ENCODE measurements at regions not wholly inside any gene's neighbourhood (a gene's known extent, or its start where the extent isn't known, plus 50 kb on each side); places are given as distances from the start of the nearest gene placed in this dataset.
"Not testable (repeated sequence)": the region's sequence is repeated elsewhere in the genome, so short reads cannot be mapped to it uniquely, and the experiment has no call there.

DNA sequence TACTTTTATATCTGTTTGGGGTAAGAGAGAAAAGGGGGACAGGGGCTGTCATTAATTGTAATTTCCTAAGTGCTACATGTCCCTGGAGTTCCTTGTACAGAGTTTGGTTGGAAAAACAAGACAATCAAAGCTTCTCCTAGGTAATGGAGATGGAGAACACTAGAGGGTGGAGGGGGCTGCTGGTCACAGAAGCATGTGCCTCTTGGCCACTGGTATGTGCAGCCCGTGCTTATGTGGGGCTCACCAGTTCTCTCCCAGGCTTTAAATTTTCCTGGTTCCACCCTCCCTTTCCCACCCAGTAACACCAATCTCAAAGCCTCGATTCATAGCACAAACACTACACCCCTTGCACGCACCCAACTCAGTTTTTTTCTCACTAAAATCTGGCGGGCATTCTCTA lies 165.6 kb downstream of the SAMD5 start:
- no peak for DNase-seq

DNA sequence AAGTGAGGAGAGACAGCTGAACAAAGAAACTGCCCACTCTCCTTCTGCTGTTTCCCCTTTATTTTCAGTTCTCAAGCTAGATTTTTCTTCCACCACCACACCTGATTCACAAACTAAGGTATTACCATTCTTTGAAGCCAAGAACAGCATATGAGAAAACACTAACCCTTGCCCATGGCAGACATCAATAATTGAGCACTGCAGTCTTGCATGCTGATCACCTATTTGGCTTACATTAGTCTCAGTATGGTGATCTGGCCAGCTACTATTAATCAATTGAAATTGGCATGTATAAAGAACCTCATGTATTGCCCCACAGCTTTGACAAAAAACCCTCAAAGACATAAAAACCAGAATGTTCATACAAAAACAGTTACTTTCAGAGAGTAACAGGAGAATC lies 166.3 kb downstream of the SAMD5 start:
- DNase-seq = no peak

DNA sequence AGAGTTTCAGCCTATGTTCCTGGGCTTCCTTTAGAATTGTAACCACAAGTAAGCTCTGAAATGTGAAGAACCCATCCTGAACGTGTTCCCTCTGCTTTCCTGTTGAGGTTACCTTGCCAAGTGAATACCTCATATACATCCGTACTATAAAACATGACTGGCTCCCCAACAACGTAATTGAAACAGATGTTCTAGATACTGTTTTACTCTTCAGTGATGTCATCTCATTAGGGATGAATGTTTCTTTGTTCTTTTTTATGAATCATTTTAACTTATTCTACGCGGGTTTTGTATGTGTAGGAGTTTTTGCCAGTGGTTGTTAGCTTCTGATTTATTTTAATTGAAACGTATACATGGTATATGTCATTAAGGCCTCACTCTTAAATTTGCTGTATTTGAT lies 166.8 kb downstream of the SAMD5 start:
- no peak for DNase-seq

DNA sequence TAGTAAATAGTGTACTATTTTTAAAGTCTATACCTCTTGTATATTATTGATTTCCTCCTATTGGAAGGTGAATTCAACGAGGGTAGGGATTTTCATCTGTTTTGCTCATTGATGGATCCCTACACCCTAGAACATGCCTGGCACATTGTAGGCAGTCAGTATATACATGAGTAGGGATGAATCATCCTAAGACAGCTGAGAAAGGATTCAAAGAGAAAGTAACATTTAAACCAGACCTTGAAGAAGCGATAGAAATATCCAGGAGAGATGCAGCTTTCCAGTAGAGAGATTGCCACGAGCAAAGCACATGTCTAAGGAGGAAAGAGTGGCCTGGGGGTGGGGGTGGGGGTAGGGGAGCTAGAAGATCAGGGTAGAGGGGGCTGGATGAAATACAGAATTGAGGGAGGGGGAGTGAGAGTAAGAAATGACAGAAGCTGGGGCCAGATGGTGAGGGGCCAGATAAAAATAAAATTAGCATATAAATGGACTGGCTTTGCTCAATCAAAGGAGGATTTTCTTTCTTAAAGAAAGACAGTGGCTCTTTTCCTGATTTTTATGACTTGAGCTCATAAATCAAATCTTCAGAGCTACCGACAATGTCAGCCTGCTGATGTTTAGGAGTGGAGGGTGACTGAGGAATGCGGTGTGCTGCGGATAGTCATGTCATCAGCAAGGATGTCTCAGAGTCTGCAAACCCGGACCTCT lies 168.2 kb downstream of the SAMD5 start:
- no peak for DNase-seq

DNA sequence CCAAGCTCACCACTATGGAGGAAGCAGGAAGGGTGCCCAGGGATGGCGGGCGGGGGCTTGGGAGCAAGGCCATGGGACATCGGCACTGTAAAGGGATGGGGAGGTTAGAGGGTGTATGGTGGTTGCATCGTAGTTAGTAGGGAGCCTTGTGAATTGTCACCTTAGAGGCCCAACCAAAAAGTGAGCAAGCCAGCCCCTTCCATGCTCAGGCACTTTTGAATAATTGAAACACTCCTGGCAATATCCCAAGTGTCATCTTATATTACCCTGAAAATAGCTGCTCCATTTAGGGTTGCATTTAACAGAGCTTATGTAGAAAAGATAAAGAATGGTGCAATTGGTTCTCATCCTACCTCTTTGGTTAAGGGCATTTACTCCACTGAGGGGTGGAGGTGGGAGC lies 169.2 kb downstream of the SAMD5 start:
- no peak for DNase-seq

DNA sequence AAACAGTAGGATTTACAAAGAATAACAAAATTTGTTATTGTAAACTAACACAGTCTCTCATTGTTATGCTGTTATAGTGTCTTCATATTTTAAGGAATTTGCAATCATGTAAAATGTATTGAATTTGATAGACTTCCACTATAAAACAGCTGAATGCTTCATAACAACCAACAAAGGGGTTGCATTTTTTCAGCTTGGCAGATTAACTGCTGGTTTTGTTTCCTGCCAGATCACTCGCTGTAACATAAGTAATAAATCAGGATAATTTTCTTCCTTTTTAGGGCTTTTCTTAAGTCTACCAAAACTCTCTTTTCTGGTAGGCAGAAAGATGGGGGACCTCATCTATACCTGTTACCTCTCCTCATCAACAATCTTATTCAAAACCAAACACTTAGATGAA lies 169.8 kb downstream of the SAMD5 start:
- DNase-seq = no peak

DNA sequence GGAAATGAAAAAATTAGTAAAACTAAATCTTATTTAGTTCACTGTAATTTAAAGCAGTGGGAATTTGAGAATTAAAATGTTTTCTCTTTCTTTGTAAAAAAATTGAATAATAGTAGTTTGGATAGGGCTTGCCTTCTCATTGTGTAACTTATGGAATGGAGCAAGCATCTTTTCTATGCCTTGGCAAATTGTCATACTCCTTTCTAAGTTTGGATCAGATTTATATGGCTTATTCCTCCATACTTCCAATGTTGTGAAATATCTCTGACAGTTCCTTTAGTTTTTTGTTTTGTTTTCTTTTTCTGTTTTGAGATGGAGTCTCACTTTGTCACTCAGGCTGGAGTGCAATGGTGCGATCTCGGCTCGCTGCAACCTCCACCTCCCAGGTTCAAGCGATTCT lies 176.4 kb downstream of the SAMD5 start:
- DNase-seq = no peak

DNA sequence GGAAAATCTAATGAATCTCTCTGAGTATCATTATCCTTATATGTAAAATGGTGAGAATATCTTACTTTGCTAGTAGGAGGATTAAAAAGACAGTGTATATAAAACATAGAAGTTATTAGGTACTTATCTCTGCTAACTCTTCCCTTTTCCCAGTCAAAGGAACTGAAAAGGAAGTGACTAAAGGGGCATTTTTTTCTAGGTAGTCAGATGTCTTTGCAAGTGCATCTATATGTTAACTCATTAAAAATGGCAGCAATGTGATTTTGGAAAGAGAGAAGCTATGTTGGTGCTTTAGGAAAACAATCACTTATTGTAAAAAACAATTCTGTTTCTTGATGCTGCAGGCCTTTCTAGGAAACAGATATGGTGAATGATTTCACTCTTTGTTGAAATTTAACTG lies 180.9 kb downstream of the SAMD5 start:
- DNase-seq = no peak

DNA sequence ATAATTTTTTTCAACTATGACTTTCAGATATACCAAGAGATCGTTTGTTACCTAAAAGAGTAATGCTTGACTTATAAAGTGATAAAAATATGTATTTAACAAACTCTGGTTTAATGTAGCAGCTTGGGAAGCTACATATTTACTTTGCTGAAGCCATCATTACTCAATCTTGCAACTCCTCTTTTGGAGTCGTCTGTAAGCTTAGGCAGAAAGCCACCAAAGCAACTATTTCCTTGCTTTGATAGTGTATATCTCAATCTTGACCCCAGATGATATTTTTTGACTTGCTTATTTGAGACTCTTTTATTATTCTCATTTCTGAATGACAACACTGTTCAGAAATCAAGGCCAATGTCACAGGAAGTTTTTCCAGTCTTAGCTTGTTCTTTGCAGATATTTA lies 183.0 kb downstream of the SAMD5 start:
- no peak for DNase-seq

DNA sequence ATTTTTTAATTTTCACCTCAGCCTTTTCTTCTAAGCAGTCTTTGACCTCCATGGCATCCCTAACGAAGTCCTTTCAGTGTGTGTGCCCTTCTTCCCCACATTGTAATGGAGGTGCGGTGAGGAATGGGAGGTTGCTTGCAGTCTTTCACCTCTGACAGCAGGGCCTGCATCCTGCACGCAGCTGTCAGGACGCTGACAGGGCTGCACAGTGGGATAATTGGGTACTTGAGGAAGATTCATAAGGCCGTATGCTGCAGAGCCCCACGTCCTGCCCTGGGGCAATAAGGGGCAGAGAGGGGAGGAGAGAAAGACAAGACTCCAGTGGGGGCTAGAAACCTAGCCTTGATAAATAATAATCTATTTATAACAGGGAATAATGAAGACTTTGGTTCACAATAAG lies 184.7 kb downstream of the SAMD5 start:
- no peak for DNase-seq

DNA sequence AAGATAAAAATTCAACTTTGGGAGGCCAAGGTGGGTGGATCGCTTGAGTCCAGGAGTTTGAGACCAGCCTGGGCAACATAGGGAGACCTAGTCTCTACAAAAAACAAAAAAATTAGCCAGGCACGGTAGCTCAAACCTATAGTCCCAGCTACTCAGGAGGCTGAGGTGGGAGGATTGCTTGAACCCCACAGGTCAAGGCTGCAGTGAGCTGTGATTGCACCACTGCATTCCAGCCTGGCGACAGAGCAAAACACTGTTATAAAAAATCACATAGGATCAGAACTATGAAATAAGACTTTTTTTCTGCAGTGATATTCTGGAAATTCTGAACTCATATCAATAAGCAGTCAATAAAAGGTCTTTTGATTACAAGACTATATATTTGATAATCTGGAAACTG lies 186.1 kb downstream of the SAMD5 start:
- not testable (repeated sequence) for DNase-seq

DNA sequence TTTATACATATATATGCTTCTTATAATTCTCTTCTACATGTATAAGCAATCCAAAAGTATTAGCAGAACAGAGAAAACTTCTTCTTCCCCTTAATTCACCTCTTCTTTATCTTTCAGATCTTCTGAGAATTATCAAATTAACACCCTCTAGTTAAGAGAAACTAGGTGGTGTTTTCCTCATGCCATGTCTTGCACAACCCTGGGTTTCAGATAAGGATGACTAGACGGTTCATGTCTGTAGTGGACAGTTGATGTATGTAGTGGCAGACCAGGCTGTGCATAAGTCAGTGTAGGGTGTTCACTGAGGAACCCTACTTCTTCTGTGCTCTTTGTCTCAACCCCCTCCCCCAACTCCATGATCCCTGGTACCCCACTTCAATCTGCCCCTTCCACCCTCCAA lies 187.3 kb downstream of the SAMD5 start:
- no peak for DNase-seq

DNA sequence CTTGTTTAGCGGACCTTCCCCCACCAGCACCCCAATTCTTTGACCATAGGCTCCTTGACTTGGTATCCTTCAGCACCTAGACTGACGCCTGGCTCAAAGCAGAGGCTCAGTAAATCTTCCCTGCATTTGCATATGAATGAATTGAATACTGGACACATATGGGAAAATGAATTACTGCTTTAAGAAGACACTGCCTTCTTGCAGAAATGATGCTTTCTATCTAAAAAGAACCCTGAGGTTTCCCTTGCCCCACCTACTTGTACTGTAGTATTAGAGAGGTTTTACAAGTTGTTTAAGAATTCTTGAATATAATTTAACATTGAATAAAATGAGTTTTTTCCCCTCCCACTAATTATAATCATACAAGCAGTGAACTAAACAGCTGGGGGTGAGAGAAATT lies 190.7 kb downstream of the SAMD5 start:
- DNase-seq = no peak

DNA sequence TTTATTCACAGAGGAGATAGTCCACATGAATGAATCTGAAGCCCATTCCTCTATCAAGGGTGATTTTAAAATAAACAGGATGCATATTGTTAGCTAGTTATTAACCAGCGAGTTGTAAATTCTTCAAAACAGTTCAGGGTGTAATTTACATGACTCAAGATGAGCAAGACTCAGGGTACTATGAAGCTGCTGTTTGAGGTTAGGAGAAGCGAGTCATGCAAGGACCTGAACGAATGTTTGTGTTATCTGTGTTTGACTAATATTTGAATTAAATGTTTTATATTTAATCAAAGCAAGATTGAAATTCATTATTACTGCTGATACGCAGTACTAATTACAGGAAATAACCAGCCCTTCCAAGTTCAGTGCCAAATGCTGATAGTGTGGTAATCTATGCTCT lies 191.1 kb downstream of the SAMD5 start:
- DNase-seq = no peak

DNA sequence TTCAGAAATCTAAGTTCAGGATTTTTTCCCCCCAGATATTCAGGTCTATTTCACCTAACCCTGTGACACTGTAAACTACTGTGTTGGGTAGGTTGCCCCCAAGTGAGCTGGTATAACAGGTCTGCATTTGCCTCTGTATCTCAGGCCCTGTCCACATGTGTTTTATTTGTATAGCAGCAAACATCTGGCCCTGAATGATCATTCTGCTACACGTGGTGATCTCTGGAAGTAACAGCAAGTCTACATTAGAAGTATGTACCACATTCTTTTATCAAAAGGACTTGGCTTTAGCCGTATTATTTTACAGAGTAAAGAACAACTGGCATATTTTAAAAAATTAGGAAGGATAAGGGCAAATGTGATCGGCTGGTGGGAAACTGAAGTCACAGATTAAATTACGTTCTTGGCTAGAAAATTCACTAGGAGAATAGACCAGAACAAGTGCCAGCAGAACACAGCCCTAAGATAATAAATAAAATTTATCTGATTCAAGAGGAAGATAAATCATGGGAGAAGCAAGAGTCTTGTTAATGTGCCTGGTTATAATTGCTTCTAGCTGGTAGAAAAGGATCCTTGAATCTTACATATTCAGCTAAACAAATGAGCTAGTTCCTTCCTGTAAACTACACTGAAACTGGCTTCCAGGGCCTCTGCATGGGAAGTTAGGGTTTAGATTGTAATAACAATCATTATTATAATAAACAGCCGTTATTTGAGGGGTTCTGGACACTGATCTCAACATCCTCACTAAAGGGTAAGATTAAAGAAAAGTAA lies 192.1 kb downstream of the SAMD5 start:
- DNase-seq = no peak

DNA sequence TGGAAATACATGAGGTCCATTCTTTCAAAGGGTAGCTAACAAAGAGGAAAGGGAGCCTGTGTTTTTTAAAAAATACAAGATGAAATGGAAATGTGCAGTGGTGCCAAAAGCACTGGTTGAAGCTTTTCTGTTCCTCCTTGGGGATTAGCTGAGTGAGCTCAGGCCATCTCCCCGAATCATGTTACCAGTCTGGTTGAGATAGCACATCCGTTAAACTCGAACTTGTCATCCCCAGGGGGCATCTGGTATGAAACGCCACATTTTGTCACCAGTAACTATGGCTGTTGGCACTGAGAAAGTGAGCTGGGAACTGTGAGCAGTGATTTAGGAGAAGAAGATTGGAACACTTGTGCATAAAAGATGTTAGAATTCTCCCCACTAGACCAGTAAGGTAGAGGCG lies 196.2 kb downstream of the SAMD5 start:
- DNase-seq = no peak

DNA sequence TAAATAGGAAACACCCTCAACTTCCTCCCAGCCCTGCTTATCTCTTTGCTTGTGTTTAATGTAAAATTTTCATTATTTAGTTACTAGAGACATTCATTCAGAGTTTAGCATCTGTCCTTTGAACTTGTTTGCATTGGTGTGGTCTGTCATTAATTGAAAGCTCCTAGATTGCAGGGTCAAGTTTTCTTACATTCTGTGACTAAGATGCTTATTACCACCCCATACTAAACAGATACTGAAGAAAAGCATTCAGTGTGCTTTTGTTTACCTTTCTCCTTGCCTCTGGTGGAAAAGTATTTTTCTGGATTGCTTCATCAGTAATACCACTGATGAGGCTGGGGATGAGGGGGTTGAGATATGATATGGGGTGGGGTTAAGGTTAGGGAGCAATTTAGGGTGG lies 199.0 kb downstream of the SAMD5 start:
- DNase-seq = no peak

DNA sequence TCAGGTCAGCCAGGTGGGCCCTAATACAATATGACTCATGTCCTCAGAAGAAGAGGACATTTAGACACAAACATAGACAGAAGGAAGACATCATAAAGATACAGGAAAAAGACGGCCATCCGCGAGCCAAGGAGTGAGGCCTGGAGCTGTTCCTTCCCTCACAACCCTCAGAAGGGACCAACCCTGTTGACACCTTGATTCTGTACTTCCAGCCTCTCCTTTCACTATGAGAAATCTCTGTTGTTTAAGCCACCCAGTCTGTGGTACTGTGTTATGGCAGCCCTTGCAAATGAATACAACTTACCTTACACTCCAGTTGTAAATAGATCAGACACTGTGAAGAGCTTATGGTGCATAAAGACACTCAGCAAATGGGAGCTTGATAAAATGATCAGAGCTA lies 199.7 kb downstream of the SAMD5 start:
- no peak for DNase-seq

DNA sequence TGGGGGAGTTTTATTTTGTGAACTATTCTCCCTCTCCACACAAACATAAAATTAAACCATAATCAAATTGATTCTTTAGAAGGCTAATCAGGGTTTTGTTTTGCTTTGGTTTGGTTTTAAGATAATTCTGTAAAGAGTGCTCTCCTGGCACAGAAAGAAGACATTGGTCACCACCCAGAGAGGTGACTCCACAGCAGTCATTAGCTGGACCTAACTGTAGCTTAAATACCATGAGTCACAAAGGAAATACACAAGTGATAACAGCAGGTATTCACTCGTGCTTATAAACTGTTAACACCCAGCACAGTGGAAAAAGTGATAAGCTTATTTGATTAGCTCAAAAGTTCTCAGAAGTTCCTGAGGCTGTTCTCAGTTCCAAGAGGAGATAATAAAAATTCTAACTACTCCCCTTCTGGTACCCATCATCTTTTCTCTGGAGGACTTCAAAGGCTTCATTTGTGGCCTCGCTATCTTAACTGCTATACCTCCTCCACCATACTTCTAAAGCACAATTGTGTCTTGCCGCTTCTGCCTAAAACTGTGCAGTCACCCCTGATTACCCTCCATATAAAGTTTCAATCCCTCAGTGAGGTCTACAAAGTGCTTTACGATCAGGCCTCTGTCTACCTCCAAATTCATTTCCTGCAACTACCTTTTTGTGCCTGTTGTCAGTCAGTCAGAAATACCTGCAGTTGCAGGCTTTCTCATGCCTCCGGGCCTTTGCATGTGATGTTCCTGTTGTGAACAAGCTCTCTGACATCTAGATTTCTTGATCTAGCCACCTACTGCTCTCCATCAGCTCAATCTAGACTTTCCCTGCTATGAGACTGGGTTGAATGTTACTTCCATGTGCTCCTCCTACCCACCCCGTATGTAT lies 201.1 kb downstream of the SAMD5 start:
- DNase-seq = no peak

DNA sequence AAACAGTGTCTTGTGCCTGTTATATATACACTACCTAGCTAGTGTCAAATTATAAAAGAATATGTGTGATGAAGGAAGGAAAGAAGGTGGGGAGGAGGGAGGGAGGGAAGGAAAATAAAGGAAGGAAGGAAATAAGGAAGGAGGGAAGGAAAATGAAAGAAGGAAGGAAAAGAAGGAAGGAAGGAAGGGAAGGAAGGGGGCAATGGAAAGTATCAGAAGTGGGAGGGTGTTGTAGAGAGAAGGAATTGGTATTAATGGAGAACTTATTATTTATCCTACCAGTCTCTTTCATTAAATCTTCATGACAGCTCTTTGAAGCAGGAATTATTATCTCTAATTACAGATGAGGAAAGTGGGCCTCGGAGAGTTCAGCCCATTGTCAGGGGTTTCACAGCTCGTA lies 202.4 kb downstream of the SAMD5 start:
- DNase-seq = no peak

DNA sequence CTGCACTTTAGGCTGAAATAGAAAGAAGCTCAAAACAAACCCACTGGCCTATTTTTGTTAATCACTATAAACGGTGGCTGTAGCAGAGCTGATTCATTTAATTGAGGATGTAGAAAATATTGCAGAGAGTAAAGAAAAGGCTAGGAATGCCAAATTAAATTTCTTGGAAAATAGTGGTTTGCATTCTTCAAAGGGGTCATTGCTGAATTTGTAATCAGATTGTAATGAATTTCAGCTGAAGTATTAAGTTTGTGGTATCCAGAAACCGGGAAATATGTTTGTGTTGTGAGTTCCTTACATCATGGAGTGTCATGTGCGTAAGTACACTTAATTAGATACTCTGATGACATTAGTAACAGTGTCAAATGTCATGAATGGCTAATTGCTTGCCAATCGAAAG lies 203.0 kb downstream of the SAMD5 start:
- no peak for DNase-seq

DNA sequence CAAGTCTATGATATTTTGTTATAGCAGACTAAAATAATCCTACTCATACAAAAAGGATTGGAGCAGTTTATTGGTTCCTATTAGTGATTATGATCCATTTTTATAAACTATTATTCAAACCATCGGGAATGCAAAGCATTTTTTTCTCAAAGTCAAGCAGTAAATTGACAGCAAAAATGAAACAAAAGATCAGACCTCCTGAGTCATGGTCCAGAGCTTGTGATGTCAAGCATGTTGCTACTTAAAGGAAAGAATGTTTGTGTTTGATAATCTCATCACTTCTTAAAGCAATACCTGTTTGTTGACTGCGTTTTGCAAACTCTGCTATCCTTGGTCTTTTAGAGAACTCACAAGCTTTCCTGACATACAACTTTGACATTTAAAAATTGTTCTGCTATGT lies 204.4 kb downstream of the SAMD5 start:
- DNase-seq = no peak

DNA sequence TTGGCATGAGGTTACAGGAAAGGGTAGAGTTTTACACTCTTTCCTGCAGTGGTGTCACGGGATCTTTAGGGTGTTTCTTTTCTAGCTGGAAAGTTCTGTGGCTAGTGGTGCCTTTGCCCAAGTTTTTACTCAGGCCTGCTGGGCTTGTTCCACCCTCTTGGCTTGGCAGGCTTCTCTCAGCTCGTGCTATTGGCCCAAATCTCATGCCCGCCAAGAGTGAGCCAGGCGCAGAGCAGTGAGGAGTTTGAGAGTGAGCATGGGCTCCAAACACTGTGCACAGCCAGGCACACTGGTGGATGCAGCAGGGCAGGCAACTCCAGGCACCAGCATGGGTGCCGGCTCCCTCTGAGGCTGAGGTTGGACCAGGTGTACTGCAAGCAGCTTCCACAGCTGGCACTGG lies 206.5 kb downstream of the SAMD5 start:
- no peak for DNase-seq

DNA sequence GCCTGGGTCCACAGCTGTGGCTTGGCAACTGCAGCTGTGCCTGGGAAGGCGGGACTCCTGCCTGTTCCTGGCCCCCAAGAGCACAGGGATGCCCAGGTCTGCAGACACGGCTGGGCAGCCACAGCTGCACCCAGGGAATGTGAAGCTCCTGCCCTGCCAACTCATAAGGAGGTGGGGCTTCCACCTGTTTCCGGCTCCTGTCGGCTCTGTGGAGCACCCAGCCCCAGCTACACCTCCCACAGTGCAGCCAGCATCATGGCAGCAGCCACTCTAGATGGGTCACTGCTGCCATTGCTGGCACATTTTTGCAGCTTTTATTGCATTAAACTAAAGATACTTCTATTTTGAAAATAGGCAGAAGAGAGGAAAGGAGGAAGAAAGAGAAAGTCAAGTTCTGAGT lies 207.9 kb downstream of the SAMD5 start:
- no peak for DNase-seq

All from suppressor macrophage (primary cell).